ENCODE measurements at regions not wholly inside any gene's neighbourhood (a gene's known extent, or its start where the extent isn't known, plus 50 kb on each side); places are given as distances from the start of the nearest gene placed in this dataset.

DNA sequence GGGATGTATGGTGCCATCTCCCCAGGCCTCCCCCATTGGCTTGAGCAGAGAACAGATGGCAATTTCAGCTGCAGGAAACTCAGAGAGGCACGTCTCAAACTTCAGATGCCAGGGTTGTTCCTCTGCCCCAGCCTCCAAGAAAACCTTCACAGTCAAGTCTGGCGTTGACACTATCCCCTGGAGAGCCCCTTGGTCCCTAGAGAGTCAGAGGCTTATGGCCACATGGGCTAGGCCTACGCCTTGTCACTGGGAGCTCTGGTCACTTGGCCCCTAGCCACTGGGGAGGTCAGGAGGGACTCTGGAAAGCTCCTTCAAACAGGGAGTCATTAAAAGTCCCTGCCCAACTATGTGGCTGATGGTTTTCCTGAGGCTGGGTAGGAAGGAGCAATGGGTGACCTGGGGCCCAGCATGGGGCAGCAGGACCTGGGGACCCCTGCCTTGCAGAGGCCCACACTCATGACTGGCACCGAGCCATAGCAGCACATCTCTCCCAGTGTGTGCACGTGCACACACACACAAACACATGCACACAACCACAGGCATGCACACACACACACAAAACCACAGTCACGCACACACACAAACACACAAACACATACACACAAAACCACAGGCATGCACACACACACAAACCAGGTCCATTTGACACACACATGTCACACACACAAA, 144.2 kb downstream of the GADD45G start:
- Mint-ChIP-seq H3K9me3 (ENCODE audit: unreplicated experiment) (no peaks in the 10 kb centered on the region), H3K36me3 (ENCODE audit: insufficient read depth, unreplicated experiment) (no peaks in the 10 kb centered on the region), H3K4me1 (ENCODE audit: insufficient read depth, unreplicated experiment) (peaks cover 5% of the 10 kb centered on the region), H3K4me3 (ENCODE audit: unreplicated experiment) (no peak overlapping the region), H3K27me3 (ENCODE audit: insufficient read depth, unreplicated experiment) (no peaks in the 10 kb centered on the region), H3K27ac (ENCODE audit: low read depth, unreplicated experiment) (no peak overlapping the region)
- TF ChIP-seq CTCF (IDR thresholded peaks at IDR 0.05; ENCODE audit: unreplicated experiment) = no peak
- no peak for DNase-seq (ENCODE audit: unreplicated experiment)
- POLR2A ChIA-PET = no interaction called here
- no TSS peak for BruUV-seq (replicated peaks)
- intact Hi-C loops (cut with micrococcal nuclease) = no loop called here
- CTCF ChIA-PET = no interaction called here

- intact Hi-C loops (cut with micrococcal nuclease) = no loop called here
- no TSS peak for BruUV-seq (replicated peaks)
- H3K9me3 Mint-ChIP-seq (ENCODE audit: unreplicated experiment) = no peaks in the 10 kb centered on the region
- POLR2A ChIA-PET = interaction anchor here (0.6 kb wide), 1 partner anchor 1952 kb away, joined by 3 read pairs; no protein-coding TSS in a partner anchor
- CTCF ChIA-PET = interaction anchor here (0.8 to 1.9 kb wide), 2 partner anchors 11 to 350 kb away, joined by 3 to 4 read pairs; no protein-coding TSS in a partner anchor
- no peak for TF ChIP-seq CTCF (IDR thresholded peaks at IDR 0.05; ENCODE audit: unreplicated experiment)
- no peak overlapping the region for H3K27ac Mint-ChIP-seq (ENCODE audit: low read depth, unreplicated experiment)
- H3K27me3 Mint-ChIP-seq (ENCODE audit: insufficient read depth, unreplicated experiment) = no peaks in the 10 kb centered on the region
- DNase-seq (ENCODE audit: unreplicated experiment) = no peak
- H3K4me3 Mint-ChIP-seq (ENCODE audit: unreplicated experiment) = no peak overlapping the region
- no peaks in the 10 kb centered on the region for H3K36me3 Mint-ChIP-seq (ENCODE audit: insufficient read depth, unreplicated experiment)
- H3K4me1 Mint-ChIP-seq (ENCODE audit: insufficient read depth, unreplicated experiment) = peaks cover 1% of the 10 kb centered on the region
Observed at GRCh38 chr9:89749500-89750116, 144.8 kb downstream of the GADD45G start.

DNA sequence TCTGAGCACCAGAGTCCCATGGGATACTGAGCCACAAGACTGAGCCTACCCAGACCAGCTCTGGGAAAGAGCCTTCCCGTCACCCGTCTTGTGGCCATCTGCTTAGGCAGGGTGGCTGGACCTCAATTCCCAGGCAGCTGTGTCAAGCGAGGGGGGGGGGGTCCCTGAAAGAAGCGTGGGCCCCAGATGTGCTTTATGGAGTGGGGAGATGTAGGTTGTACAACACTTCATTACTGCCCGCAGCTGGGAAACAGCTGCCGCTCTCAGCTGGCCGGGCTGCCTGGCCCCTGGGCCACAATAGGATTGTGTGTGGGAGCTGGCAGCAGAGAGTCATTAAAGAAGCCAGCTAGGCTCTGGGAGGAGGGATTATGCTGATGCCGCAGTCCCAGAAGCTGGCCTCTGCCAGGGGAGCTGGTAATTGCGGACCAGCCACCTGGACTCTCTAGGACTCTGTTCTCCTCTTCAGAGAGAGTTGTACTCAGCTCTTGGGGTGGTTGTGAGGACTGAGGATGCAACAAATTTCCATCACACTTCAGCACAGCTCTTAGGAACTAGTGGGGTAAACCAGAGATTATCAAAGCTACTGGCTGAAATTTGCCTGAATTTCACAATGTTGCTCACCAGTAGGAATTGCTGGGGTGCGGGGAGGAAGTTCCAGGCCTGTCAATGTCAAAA, 145.4 kb downstream of the GADD45G start:
- H3K4me1 Mint-ChIP-seq (ENCODE audit: insufficient read depth, unreplicated experiment) = peaks cover under 1% of the 10 kb centered on the region

More for the DNA sequence above, 145.4 kb downstream of the GADD45G start:
- H3K27ac Mint-ChIP-seq (ENCODE audit: low read depth, unreplicated experiment) = no peak overlapping the region
- POLR2A ChIA-PET = interaction anchor here (0.6 kb wide), 1 partner anchor 1953 kb away, joined by 3 read pairs; no protein-coding TSS in a partner anchor
- DNase-seq (ENCODE audit: unreplicated experiment) = no peak
- no TSS peak for BruUV-seq (replicated peaks)
- H3K36me3 Mint-ChIP-seq (ENCODE audit: insufficient read depth, unreplicated experiment) = no peaks in the 10 kb centered on the region
- CTCF ChIA-PET = interaction anchor here (0.8 to 1.9 kb wide), 4 partner anchors 11 to 350 kb away, joined by 3 to 8 read pairs (median 4); no protein-coding TSS in a partner anchor
- TF ChIP-seq CTCF (IDR thresholded peaks at IDR 0.05; ENCODE audit: unreplicated experiment) = no peak
- intact Hi-C loops (cut with micrococcal nuclease) = no loop called here
- H3K27me3 Mint-ChIP-seq (ENCODE audit: insufficient read depth, unreplicated experiment) = no peaks in the 10 kb centered on the region
- no peak overlapping the region for H3K4me3 Mint-ChIP-seq (ENCODE audit: unreplicated experiment)
- no peaks in the 10 kb centered on the region for H3K9me3 Mint-ChIP-seq (ENCODE audit: unreplicated experiment)

Data from MCF 10A (cell line).